RWPE2 (cell line): ENCODE measurements at regions not wholly inside any gene's neighbourhood (a gene's known extent, or its start where the extent isn't known, plus 50 kb on each side); places are given as distances from the start of the nearest gene placed in this dataset.

Experiments
- ATAC-seq: fragments of 200-7000 bp; cut with Tn5 transposase; 3 replicates; pipeline ENCODE4 v1.9.1; 2021; ENCODE audit warnings: low read depth
- DNase-seq: peaks from one replicate; pipeline ENCODE4 v3.0.0-alpha.2; 2020; ENCODE audit warnings: low spot score
- H3K27ac ChIP-seq: fragments of 450-650 bp; 2 replicates; pipeline ENCODE4 v1.5.1; 2017; ENCODE audit warnings: mild to moderate bottlenecking; ENCODE audit not compliant: poor library complexity, severe bottlenecking
- H3K27me3 ChIP-seq: fragments of 250-450 bp; sonication (Bioruptor Pico); 2 replicates; pipeline ENCODE4 v1.5.1; 2021; ENCODE audit warnings: mild to moderate bottlenecking, moderate library complexity; ENCODE audit not compliant: insufficient read depth, poor library complexity, severe bottlenecking
- H3K36me3 ChIP-seq: fragments of 250-450 bp; sonication (Bioruptor Pico); 2 replicates; pipeline ENCODE4 v1.5.1; 2020; ENCODE audit warnings: low read depth, mild to moderate bottlenecking, moderate library complexity
- H3K4me1 ChIP-seq: fragments of 250-450 bp; sonication (Bioruptor Pico); 2 replicates; pipeline ENCODE4 v1.5.1; 2021; ENCODE audit warnings: mild to moderate bottlenecking, moderate library complexity; ENCODE audit not compliant: insufficient read depth, poor library complexity, severe bottlenecking
- H3K4me3 ChIP-seq: fragments of 250-450 bp; sonication (Bioruptor Pico); 2 replicates; pipeline ENCODE4 v1.5.1; 2021; ENCODE audit warnings: mild to moderate bottlenecking, moderate library complexity; ENCODE audit not compliant: severe bottlenecking
- H3K9me3 ChIP-seq: fragments of 250-450 bp; sonication (Bioruptor Pico); 2 replicates; pipeline ENCODE4 v1.5.1; 2021; ENCODE audit warnings: mild to moderate bottlenecking, moderate library complexity; ENCODE audit not compliant: severe bottlenecking
- CTCF ChIP-seq: fragments of 450-650 bp; IDR thresholded peaks from one replicate; pipeline ENCODE4 v1.5.1; 2017; ENCODE audit warnings: mild to moderate bottlenecking, moderate library complexity; ENCODE audit not compliant: poor library complexity, severe bottlenecking

GRCh38 chr3:21259896-21260295, 491.1 kb downstream of the ZNF385D start:
- ATAC-seq (no peak), DNase-seq (no peak)
- TF ChIP-seq CTCF = no peak
- Histone ChIP-seq H3K9me3 (peaks cover 2% of the 10 kb centered on the region), H3K27me3 (no peaks in the 10 kb centered on the region), H3K4me1 (no peaks in the 10 kb centered on the region), H3K27ac (no peak overlapping the region), H3K4me3 (no peak overlapping the region), H3K36me3 (no peaks in the 10 kb centered on the region)

- no peak overlapping the region for H3K27ac ChIP-seq
- ATAC-seq = no peak
- no peak for TF ChIP-seq CTCF
Observed at GRCh38 chr3:21256932-21257331, 494.1 kb downstream of the ZNF385D start.

DNA sequence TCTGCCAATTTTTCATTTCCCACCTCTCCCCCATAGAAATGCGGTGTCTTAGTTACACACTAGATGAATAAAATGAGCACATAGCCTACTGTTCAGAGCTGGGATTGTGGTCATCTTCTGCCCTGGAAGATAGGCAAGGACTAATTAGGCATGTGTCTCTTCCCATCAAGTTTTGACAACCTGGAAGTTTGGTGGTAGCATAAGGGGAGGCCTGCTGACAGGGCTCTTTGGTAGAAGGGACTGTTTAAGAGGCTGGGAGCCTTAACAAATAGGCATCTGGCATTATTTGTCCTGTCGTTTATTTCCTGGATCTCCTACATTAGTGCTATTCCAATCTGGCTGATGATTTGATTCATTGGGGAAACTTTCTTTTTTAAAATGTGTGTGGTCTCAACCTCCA, 512.3 kb downstream of the ZNF385D start:
- H3K9me3 ChIP-seq = no peaks in the 10 kb centered on the region
- no peak overlapping the region for H3K27ac ChIP-seq
- ATAC-seq = no peak
- H3K27me3 ChIP-seq = no peaks in the 10 kb centered on the region
- no peaks in the 10 kb centered on the region for H3K4me1 ChIP-seq
- TF ChIP-seq CTCF = no peak
- DNase-seq = no peak
- no peak overlapping the region for H3K4me3 ChIP-seq
- H3K36me3 ChIP-seq = no peaks in the 10 kb centered on the region

More at GRCh38 chr3:21256932-21257331, 494.1 kb downstream of the ZNF385D start:
- Histone ChIP-seq H3K4me3 (no peak overlapping the region), H3K9me3 (peaks cover 2% of the 10 kb centered on the region), H3K27me3 (no peaks in the 10 kb centered on the region), H3K4me1 (no peaks in the 10 kb centered on the region), H3K36me3 (no peaks in the 10 kb centered on the region)
- no peak for DNase-seq

GRCh38 chr3:21237638-21238037, 513.4 kb downstream of the ZNF385D start:
- Histone ChIP-seq H3K27ac (no peak overlapping the region), H3K9me3 (no peaks in the 10 kb centered on the region), H3K36me3 (no peaks in the 10 kb centered on the region), H3K4me3 (no peak overlapping the region), H3K27me3 (no peaks in the 10 kb centered on the region), H3K4me1 (no peaks in the 10 kb centered on the region)
- no peak for TF ChIP-seq CTCF
- ATAC-seq = no peak
- DNase-seq = no peak

- H3K27me3 ChIP-seq = no peaks in the 10 kb centered on the region
- TF ChIP-seq CTCF = no peak
- no peaks in the 10 kb centered on the region for H3K9me3 ChIP-seq
- no peak overlapping the region for H3K27ac ChIP-seq
- H3K36me3 ChIP-seq = no peaks in the 10 kb centered on the region
- no peaks in the 10 kb centered on the region for H3K4me1 ChIP-seq
- no peak for DNase-seq
- no peak for ATAC-seq
- no peak overlapping the region for H3K4me3 ChIP-seq
Observed at GRCh38 chr3:21235491-21235890, 515.5 kb downstream of the ZNF385D start.
